HTR-8/SVneo (cell line): ENCODE measurements at regions not wholly inside any gene's neighbourhood (a gene's known extent, or its start where the extent isn't known, plus 50 kb on each side); places are given as distances from the start of the nearest gene placed in this dataset.

Experiments used
- DNase-seq: peaks from one replicate; pipeline ENCODE4 v3.0.0; 2011; ENCODE audit warnings: low spot score, mixed read lengths; ENCODE audit not compliant: insufficient read length
- FAIRE-seq: peaks from 2 replicates; lab custom pipeline; 2011; peaks lifted over from hg19 to GRCh38; lab: Jason Lieb, UNC

GRCh38 chr17:55829995-55830612 lies 79.3 kb downstream of the PCTP start:
- FAIRE-seq: no peak

GRCh38 chr17:55830699-55831471 lies 80.0 kb downstream of the PCTP start:
- DNase-seq: no peak
- no peak for FAIRE-seq

More at GRCh38 chr17:55829995-55830612, 79.3 kb downstream of the PCTP start:
- no peak for DNase-seq

- DNase-seq (no peak), FAIRE-seq (no peak)
These were observed 82.5 kb downstream of the PCTP start for GRCh38 chr17:55833306-55833705.

- no peak for FAIRE-seq
- DNase-seq: no peak
These were observed 91.7 kb downstream of the PCTP start for GRCh38 chr17:55842405-55843158.

GRCh38 chr17:55843785-55844184 lies 92.9 kb downstream of the PCTP start:
- no peak for FAIRE-seq

GRCh38 chr17:55845385-55845784 lies 94.5 kb downstream of the PCTP start:
- no peak for DNase-seq

More at GRCh38 chr17:55843785-55844184, 92.9 kb downstream of the PCTP start:
- no peak for DNase-seq

DNA sequence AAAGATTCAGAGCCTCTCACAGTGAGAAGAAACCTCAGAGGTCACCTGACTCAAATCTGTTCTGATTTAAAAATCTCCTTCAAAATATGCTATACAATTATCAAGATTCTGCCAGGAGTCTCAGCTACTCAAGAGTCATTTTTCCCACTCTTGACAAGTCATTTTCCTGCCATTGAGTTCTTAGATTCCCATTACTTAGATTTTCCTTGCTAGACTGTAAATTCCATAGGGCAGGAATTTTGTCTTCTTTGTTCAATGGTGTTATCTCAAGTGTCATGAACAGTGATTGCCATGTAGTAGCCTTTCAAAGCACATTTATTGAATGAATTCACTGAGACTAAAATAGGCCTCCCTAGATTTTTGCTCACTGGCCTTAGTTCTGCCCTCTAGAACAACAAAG lies 95.9 kb downstream of the PCTP start:
- DNase-seq: no peak
- FAIRE-seq: no peak

More at GRCh38 chr17:55845385-55845784, 94.5 kb downstream of the PCTP start:
- FAIRE-seq: no peak

- FAIRE-seq: no peak
These were observed 101.9 kb downstream of the PCTP start for GRCh38 chr17:55852734-55853133.

DNA sequence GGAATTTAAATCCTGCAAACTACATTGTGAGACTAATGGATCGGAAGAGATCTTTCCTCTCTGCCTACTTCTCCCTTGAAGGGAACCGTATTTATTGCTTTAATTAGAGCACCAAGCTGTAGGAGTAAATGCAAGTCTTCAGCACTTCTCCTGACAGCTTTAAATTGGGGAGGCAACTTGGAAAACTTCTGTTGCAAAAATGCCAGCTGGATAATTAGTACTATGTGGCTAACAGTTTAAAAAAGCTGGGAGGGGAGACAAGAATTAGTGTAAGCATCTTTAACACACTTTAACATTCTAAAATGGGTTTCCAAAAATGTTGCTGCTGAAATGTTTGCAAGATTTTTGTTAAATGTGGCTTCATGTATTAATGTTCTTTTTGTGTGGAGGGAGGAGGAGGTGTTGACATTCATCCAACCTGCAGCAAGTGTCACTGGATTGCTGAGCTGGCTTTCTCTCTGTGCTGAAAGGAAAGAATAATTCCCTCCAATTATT lies 108.5 kb downstream of the PCTP start:
- FAIRE-seq (no peak), DNase-seq (no peak)

More at GRCh38 chr17:55852734-55853133, 101.9 kb downstream of the PCTP start:
- no peak for DNase-seq

- DNase-seq: no peak
- no peak for FAIRE-seq
These were observed 114.4 kb downstream of the PCTP start for GRCh38 chr17:55865072-55865762.

DNA sequence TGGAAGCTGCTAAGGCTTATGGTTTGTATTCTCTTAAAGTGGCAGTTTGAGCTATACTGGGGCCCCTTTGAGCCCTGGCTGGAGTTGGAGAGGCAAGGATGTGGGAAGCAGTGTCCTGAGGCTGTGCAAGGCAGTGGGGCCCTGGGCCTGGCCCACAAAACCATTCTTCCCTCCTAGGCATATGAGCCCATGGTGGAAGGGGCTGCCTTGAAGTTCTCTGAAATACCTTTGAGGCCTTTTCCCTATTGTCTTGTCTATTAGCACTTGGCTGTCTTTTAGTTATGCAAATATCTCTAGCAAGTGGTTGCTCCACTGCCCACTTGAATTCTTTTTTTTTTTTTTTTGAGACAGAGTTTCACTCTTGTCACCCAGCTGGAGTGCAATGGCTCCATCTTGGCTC lies 119.2 kb downstream of the PCTP start:
- no peak for DNase-seq
- FAIRE-seq: no peak

DNA sequence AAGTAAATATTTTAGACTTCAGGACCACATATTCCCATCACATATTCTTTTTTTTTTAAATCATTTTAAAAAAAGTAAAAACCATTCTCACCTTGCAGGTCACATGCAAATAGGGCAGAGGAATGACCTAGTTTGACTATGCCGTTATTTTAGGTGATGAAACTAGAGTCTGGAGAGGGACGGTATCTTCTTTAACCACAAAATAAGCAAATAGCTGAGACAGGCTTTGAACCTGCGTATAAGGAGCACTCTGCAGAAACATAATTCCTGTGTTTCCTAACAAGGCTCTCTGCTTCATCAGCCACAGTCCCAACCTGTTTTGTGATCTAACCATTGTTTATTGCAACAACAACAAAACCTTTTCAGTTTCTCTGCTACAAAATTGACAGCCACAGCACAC lies 121.5 kb downstream of the PCTP start:
- FAIRE-seq (no peak), DNase-seq (no peak)

GRCh38 chr17:55873017-55873758 lies 122.3 kb downstream of the PCTP start:
- no peak for FAIRE-seq
- no peak for DNase-seq

GRCh38 chr17:55883149-55883548 lies 132.3 kb downstream of the PCTP start:
- no peak for FAIRE-seq

GRCh38 chr17:55887531-55887930 lies 136.7 kb downstream of the PCTP start:
- FAIRE-seq (no peak), DNase-seq (no peak)

More at GRCh38 chr17:55883149-55883548, 132.3 kb downstream of the PCTP start:
- no peak for DNase-seq

GRCh38 chr17:55889271-55889670 lies 138.4 kb downstream of the PCTP start:
- DNase-seq (no peak), FAIRE-seq (no peak)

DNA sequence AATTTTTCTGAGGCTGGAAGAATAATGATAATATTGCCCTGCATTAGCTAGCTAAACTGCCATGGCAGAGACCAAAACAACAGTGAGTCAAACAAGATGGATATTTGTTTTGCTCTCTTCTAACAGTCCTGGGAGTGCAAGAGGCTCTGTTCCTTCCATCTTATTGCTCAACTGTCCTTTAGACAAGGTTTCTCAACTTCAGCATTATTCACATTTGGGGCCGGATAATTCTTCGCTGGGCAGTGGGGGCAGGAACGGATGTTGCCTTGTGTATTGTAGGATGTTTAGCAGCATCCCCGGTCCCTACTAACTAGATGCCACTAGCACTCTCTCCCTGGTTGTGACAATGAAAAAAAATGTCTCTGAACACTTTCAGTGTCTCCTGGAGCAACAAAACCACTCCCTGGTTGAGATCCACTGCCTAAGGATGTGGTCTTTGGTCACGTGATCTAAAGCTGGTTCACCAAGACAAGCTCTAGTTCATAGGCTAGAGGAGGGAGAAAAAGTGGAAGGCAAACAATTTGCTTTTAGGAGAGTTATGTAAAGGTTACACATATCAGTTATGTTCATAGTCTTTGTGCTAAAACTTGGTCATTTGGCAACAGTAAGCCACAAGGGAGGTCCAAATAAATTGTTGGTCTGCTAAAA lies 144.4 kb downstream of the PCTP start:
- DNase-seq: no peak
- peak; percentile 33 for FAIRE-seq

DNA sequence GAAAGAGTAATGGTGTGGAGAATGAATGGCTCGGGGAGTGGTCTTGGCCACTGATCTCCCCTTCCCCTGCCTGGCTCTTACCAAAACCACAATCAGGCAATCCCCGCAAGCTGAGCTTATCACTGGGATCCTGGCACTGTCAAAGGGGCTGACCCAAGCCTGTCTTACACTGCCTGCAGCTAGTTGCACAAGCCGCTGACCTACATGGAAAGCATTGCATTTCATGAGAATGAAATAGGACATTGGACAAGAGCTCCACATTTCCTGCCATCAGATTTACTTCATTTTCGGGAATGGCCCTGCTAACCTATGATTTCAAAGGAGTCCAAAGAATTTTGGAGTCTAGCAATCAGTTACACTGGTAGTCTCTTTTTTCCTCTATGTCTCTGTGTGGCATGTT lies 146.4 kb downstream of the PCTP start:
- no peak for FAIRE-seq
- no peak for DNase-seq

DNA sequence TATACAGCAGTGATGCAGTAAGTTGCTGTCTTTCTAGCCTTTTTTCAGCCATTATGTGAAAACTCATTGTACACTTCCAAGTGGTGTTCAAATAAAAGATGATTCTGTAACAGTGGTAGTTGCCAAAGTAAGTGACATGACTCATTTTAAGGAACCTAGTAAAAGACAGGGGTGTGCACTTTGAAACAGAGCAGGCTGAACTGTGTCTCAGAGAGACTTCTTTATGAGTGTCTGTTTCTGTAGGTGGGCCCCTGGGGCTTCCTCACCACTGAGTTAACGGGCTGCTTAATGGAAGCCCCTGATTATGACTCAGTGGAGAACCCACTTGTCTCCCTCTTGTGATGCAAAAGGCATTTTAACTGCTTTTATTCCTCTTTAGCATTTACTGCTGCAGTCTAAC lies 147.3 kb downstream of the PCTP start:
- DNase-seq (no peak), FAIRE-seq (no peak)
